Stimulated activated naive CD8-positive, alpha-beta T cell treated with anti-CD3 and anti-CD28 coated beads, Interleukin-15, amount 100 ng/mL, for 72 hours (primary cell): ENCODE measurements at regions not wholly inside any gene's neighbourhood (a gene's known extent, or its start where the extent isn't known, plus 50 kb on each side); places are given as distances from the start of the nearest gene placed in this dataset.

Experiments
- ATAC-seq: fragments of 150-1000 bp; cut with Tn5 transposase; 2 replicates; pipeline ENCODE4 v1.10.0; 2021; ENCODE audit warnings: mild to moderate bottlenecking, moderate library complexity
- DNase-seq, 2 donors: peaks; one replicate each; pipeline ENCODE4 v3.0.0; 2021 to 2022
- H3K27ac Mint-ChIP-seq, 2 donors: one replicate each; pipeline ENCODE4 v1.8.0; 2022; ENCODE audit warnings: mild to moderate bottlenecking in 2 of 2, mixed read lengths in 2 of 2, moderate library complexity in 2 of 2
- H3K27me3 Mint-ChIP-seq: one replicate; pipeline ENCODE4 v1.8.0; 2022; ENCODE audit warnings: mixed read lengths
- H3K4me1 Mint-ChIP-seq: one replicate; pipeline ENCODE4 v1.8.0; 2022; ENCODE audit warnings: mild to moderate bottlenecking, mixed read lengths
- H3K4me3 Mint-ChIP-seq, 2 donors: one replicate each; pipeline ENCODE4 v1.8.0; 2022; ENCODE audit warnings: mild to moderate bottlenecking in 2 of 2, mixed read lengths in 2 of 2, moderate library complexity in 1 of 2
- H3K9me3 Mint-ChIP-seq, 2 donors: one replicate each; pipeline ENCODE4 v1.8.0; 2022; ENCODE audit warnings: mixed read lengths in 2 of 2

DNA sequence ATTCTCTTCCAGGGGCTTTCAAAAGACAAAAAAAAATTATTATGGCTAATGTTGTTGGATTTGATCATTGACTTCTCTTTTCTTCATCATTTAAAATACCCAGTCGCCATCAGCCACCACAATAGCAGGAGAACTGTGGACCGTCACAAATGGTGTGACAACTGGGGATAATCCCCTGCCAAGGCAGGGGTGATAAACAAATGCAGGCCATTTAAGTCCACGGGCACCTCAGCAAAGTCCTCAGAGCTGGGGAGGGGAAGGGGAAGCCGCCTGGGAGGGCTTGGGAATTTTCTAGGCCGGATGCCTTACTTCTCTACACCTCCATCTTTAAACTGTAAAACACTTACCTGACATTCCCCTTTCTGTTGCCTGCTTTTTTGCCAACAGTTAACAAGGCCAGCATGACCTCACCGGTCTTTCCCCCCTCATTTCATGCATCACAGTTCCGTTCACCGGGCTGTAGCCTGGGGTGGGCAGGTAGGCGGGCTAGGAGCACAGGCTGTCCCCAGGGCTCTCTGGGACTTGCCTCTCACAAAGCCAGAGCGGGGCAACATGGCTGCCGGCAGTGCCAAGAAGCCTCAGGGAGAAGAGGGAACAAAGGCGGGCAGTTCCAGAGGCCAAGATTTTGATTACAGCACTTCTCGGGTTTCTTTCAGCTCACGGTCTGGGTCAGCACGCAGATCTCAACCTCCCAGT lies 820.4 kb downstream of the BCL11A start:
- ATAC-seq (no peak), DNase-seq (no peak)
- Mint-ChIP-seq H3K4me3 (no peak overlapping the region), H3K27me3 (no peaks in the 10 kb centered on the region), H3K9me3 (no peaks in the 10 kb centered on the region), H3K27ac (peak overlapping the region in 1 of 2 donors; percentile 79), H3K4me1 (no peaks in the 10 kb centered on the region)

DNA sequence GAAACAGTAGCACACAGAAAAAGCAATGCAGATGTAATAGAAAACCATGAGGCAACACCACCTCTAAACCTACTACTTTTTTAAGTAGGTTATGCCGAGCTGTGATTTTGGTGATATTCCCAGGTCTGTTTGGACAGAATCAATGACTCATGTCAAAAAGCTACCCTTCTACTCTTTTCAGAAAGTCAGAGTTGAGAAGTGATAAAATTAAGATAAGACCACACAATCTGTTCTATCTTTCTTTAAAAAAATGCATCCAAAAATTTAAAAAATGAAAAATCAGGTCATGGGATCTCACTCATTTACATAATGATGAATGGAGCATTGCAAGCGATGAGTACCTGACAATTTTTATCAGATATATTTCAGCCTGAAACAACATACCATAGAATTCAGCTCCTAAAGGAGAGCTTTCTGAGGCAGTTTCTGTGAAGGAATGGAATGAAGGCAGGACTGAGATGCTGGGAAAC lies 826.3 kb downstream of the BCL11A start:
- Mint-ChIP-seq H3K4me1 (no peaks in the 10 kb centered on the region), H3K9me3 (no peaks in the 10 kb centered on the region), H3K4me3 (no peak overlapping the region), H3K27me3 (no peaks in the 10 kb centered on the region), H3K27ac (no peak overlapping the region)
- no peak for DNase-seq
- no peak for ATAC-seq

DNA sequence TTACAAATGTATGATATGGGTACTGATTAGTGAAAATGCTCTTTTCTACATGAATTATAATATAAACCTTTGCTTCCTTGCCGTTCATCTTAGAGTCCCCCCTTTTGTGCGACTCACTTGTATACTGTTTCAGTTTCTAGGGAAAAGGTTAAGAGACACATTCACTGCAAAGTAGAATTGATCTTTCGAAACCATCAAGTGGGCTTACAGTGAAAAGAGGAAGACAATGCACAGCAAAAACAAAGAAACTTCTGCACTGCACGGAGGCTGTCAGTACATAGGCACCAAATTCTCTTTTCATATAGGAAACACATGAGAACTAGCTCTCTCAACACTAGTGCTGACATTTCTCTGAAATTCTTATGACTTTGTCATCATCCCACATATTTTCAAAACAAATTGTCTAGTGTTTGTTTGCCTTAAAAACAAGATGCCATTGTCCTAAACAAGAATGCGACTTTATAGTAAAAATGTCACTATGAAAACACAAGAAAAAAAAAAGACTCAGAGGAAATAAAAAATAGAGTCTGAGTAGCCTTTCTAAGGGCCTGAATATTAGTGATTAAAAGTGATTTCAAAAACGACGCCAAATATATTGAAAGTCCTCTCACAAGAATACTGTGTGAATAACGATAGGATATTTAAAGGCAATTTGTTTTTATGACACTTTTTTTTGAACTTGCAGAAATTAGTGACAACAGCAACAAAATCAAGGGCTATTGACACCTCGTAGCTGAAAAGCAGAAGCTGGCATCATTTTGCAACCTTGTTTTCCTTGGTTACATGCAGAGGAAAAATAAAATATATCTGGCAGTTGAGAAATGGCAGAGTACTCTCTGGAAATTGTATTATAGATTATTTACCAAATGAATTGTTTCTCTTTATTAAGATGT lies 827.0 kb downstream of the BCL11A start:
- no peaks in the 10 kb centered on the region for H3K4me1 Mint-ChIP-seq
- no peak for ATAC-seq
- no peak overlapping the region for H3K27ac Mint-ChIP-seq
- H3K4me3 Mint-ChIP-seq = no peak overlapping the region
- H3K9me3 Mint-ChIP-seq = no peaks in the 10 kb centered on the region
- H3K27me3 Mint-ChIP-seq = no peaks in the 10 kb centered on the region
- DNase-seq = no peak

DNA sequence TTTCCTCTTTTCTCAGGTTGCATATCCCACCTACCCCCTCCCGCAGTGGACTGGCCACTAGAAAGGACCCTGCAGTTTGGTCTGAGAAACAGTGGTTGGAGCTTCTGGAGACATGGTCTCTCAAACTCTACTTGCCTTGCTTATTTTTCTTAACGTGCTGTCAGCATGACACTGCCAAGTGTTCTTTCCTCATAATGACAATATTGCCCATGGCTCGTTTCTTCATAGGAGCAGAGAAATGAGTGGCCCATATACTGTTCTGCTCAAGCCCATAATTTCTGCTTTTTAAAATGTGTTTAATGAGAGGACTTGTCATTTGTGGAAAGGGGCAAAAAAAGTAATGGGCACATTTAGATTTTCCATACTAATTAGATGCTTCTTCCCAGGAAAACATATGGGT lies 828.7 kb downstream of the BCL11A start:
- Mint-ChIP-seq H3K27ac (no peak overlapping the region), H3K4me1 (no peaks in the 10 kb centered on the region), H3K27me3 (no peaks in the 10 kb centered on the region), H3K4me3 (no peak overlapping the region), H3K9me3 (no peaks in the 10 kb centered on the region)
- no peak for DNase-seq
- ATAC-seq = no peak

DNA sequence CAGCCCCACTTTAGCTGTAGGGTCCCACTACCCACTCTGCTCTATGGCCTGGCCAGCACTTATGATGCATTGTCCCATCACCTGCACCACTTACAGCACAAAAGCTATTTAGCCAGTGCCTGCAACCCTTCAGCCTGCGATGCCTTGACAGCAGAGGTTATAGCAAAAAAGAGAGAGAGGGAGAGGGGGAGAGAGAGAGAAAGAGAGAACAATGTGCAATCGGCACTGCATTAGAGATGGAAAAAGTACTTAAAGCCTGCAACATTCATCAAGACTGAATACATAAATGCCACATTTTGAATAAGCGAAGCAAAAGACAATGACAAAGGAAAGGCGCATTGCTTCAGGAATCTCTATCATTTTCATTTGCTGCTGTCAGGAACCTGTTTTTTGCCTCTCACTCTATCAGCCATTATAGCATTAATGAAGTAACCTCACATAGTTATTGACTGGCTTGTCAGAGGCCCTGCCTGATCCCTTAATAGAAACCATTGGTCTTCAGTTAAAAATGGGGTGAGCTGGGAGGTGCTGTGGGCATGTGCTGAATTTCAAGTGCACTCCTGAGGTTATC lies 833.1 kb downstream of the BCL11A start:
- DNase-seq (no peak), ATAC-seq (no peak)
- H3K4me3 Mint-ChIP-seq = no peak overlapping the region
- no peaks in the 10 kb centered on the region for H3K4me1 Mint-ChIP-seq
- no peak overlapping the region for H3K27ac Mint-ChIP-seq
- no peaks in the 10 kb centered on the region for H3K9me3 Mint-ChIP-seq
- no peaks in the 10 kb centered on the region for H3K27me3 Mint-ChIP-seq

DNA sequence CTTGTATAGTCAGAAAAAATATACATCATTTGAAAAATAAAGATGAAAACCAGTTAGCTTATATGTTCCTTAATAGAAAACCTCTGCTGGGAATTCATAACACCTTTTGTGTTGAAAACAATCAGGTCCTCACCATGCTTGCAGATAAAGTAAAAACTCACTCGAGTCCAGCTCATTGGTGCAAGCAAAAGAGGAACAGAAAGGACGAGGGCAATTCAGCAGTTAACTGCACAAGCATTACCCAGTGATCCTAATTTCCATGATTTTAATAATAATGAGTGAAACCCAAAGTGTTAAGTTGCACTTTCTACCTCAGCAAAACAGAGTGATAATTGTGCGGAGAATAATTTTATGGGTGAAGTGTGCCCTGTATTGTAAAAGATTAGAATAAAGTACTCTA lies 839.9 kb downstream of the BCL11A start:
- no peaks in the 10 kb centered on the region for H3K4me1 Mint-ChIP-seq
- no peak for DNase-seq
- no peaks in the 10 kb centered on the region for H3K27me3 Mint-ChIP-seq
- no peak overlapping the region for H3K27ac Mint-ChIP-seq
- ATAC-seq = no peak
- H3K4me3 Mint-ChIP-seq = no peak overlapping the region
- no peaks in the 10 kb centered on the region for H3K9me3 Mint-ChIP-seq

DNA sequence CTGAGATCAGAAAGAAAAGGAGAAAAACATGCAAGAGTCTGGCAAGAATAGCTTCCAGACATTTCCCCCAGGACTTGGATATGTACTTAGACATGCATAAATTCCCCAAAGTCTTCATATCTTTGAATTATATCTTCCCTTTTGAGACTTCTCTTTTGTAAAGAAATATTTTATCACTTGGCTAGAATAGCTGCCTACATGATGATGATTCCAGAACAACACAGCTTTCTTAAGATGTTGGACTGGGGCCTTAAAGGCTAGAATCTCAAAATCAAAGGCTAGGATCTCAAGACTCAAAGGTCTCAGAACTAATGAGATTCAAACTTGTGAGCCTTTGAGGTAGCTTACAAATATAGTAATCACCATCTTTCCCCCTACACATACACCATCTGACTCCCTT lies 842.3 kb downstream of the BCL11A start:
- Mint-ChIP-seq H3K27me3 (no peaks in the 10 kb centered on the region), H3K4me1 (no peaks in the 10 kb centered on the region), H3K27ac (no peak overlapping the region), H3K4me3 (no peak overlapping the region), H3K9me3 (no peaks in the 10 kb centered on the region)
- no peak for DNase-seq
- ATAC-seq = no peak

DNA sequence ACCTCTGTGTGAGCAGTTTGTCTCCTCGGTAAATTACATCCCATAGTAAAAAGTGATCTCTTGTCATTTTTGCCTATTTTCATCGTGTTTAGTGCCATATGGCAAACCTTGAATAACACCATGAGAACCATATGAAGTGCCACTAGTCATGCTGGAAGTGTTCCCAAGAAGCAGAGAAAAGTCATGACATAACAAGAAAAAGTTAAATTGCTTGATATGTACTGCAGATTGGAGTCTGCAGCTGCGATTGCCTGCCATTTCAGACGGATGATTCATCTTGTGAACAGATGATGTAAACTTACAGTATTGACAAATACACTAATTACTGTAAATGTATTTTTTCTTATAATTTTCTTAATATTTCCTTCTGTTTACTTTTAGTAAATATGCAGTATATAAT lies 846.7 kb downstream of the BCL11A start:
- DNase-seq (no peak), ATAC-seq (no peak)
- Mint-ChIP-seq H3K27me3 (no peaks in the 10 kb centered on the region), H3K27ac (no peak overlapping the region), H3K4me1 (no peaks in the 10 kb centered on the region), H3K9me3 (peaks cover 11 to 29% of the 10 kb centered on the region in 2 donors), H3K4me3 (no peak overlapping the region)

DNA sequence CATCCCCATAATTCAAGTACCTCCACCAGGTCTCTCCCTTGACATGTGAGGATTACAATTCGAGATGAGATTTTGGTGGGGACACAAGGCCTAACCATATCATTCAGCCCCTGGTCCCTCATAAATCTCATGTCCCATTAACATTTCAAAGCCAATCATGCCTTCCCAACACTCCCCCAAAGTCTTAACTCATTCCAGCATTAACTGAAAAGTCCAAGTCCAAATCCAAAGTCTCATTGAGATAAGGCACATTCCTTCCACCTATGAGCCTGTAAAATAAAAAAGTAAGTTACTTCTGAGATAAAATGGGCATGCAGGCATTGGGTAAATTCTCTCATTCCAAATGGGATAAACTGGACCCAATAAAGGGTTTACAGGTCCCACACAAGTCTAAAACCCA lies 849.7 kb downstream of the BCL11A start:
- no peak for ATAC-seq
- no peak for DNase-seq
- Mint-ChIP-seq H3K4me3 (no peak overlapping the region), H3K9me3 (peaks cover 11 to 29% of the 10 kb centered on the region in 2 donors), H3K27me3 (no peaks in the 10 kb centered on the region), H3K27ac (peak overlapping the region in 1 of 2 donors; percentile 5), H3K4me1 (no peaks in the 10 kb centered on the region)

DNA sequence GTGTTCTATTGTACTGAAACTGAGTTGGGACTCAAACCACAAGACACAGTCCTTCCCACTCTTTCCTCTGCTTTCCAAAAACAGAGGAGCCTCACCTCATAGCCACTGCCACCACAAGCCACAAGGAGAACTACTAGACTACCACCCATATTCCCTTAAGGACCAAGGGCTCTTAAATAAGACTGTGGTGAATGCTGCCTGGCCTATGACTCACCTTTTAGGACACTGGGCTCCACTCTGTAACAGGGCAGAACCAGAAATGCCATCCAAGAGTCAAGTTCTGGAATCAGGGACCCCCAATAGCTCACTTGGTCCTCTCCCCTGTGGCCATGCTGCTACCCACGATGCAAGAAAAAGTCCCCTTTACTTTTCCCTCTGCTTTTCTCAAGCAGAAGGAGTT lies 851.4 kb downstream of the BCL11A start:
- Mint-ChIP-seq H3K27me3 (no peaks in the 10 kb centered on the region), H3K4me1 (no peaks in the 10 kb centered on the region), H3K4me3 (no peak overlapping the region), H3K9me3 (peaks cover 11 to 29% of the 10 kb centered on the region in 2 donors), H3K27ac (no peak overlapping the region)
- ATAC-seq (no peak), DNase-seq (no peak)

DNA sequence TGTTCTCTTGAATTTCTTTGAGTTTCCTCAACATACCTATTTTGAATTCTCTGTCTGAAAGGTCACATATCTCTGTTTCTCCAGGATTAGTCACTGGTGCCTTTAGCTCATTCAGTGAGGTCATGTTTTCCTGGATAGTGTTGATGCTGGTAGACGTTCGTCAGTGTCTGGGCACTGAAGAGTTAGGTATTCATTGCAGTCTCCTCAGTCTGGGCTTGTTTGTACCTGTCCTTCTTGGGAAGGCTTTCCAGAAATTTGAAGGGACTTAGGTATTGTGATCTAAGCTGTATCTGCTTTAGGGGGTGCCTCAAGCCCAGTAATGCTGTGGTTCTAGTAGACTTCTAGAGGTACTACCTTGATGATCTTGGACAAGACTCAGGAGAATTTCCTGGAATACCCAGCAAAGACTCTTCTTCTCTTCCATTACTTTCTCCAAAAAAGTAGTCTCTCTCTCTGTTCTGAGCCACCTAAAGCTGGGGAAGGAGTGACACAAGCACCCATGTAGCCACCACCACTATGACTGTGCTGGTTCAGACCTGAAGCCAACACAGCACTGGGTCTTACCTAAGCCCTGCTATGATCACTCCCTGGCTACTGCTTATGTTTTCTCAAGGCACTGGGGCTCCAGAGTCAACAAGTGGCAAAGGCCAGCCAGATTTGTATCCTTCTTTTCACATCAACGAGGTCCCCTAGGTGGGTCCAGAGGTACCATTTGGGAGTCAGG lies 852.0 kb downstream of the BCL11A start:
- Mint-ChIP-seq H3K27ac (no peak overlapping the region), H3K27me3 (no peaks in the 10 kb centered on the region), H3K9me3 (peaks cover 11 to 29% of the 10 kb centered on the region in 2 donors), H3K4me3 (no peak overlapping the region), H3K4me1 (no peaks in the 10 kb centered on the region)
- DNase-seq = no peak
- ATAC-seq = no peak

DNA sequence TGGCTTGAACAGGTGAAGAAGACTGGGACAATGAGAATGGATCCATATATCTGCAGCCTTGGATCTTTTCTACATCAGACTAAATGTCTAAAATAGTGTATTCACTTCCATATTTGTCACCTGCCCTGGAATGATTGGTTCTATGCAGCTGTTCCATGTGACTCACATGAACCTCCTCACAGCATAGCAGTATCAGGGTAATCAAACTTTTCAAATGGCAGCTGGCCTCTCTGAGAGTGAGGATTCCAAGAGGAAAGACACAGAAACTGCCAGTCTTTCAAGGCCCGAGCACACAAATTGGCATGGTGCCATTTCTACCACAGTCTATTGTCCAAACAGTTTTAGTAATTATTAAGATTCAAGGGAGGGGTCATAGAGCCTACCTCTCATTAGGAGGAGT lies 859.3 kb downstream of the BCL11A start:
- Mint-ChIP-seq H3K4me3 (no peak overlapping the region), H3K9me3 (peaks cover 5 to 8% of the 10 kb centered on the region in 2 donors)
- DNase-seq = no peak

DNA sequence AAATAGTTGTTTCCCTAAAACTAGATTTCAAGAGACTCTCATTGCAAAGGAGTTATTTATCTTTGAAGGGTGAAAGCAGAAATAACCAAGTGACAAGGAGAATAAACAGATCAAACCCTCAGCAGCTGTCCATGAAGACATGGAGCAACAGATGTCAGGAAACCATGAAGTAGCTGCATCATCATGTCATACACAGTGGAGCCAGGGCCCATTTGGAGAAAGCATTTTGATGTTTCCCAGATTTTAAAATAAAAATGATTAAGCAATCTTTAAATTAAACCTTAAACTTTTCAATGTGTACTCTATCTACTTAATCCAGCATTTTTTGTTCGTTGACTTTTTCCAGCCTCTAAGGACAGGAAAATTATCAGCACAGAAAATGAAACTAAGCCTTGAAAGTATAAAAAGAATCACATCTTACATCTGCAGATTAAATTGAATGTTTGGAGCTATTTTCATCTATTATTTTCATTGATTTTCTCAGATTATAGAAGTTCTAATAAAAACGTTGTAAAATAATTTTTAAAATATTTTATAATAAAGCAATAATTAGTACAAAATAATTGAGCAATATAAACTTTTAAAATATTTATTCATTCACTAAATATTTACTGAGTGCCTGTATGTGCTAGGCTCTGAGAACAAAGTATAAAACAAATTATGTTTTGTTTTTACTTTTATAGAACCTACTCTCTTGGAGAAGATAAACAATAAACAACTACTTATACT lies 860.1 kb downstream of the BCL11A start:
- DNase-seq (no peak), ATAC-seq (no peak)
- Mint-ChIP-seq H3K27ac (no peak overlapping the region), H3K4me1 (no peaks in the 10 kb centered on the region), H3K4me3 (no peak overlapping the region), H3K27me3 (no peaks in the 10 kb centered on the region), H3K9me3 (peaks cover 5 to 8% of the 10 kb centered on the region in 2 donors)

More for the DNA sequence above, 859.3 kb downstream of the BCL11A start:
- H3K4me1 Mint-ChIP-seq = no peaks in the 10 kb centered on the region
- no peak for ATAC-seq
- H3K27me3 Mint-ChIP-seq = no peaks in the 10 kb centered on the region
- no peak overlapping the region for H3K27ac Mint-ChIP-seq

DNA sequence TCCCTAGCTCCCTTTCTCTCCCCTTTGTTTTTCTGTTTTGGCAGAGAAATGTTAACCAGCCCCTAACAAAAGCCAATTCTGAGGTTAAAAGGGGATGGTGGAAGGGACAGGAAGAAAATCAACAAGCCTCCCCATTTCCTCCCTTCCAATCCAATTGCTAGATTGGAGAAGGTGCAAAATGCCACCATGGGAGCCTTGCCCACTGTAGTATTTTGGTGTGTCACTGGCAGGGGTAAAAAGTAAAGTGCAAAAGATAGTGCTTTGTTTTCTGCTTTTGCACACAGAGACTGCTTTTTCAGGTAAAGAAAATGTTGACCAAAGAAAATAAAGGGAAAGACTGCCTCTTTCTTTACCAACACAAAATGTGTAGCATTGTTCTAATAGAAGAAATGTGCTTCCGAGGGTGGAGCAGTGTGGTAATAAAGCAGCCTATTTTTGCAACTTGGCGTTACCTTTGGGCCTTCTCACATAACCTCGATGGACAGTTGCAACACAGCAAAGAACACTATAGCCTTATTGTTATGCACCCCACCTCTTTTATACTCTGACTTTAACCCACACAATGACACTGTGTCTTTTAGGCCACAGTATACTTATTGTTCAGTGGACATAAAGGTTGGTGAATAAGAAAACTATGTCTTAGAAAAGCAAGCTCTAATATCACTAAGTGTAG lies 861.8 kb downstream of the BCL11A start:
- H3K27me3 Mint-ChIP-seq = no peaks in the 10 kb centered on the region
- no peak overlapping the region for H3K27ac Mint-ChIP-seq
- H3K4me3 Mint-ChIP-seq = no peak overlapping the region
- DNase-seq (no peak), ATAC-seq (no peak)
- H3K9me3 Mint-ChIP-seq = peaks cover 8 to 9% of the 10 kb centered on the region in 2 donors
- H3K4me1 Mint-ChIP-seq = no peaks in the 10 kb centered on the region
